Lower lobe of right lung (tissue), 2 donors: ENCODE measurements at regions not wholly inside any gene's neighbourhood (a gene's known extent, or its start where the extent isn't known, plus 50 kb on each side); places are given as distances from the start of the nearest gene placed in this dataset.

Experiments used
- ATAC-seq, 2 donors: fragments of 200-7000 bp; cut with Tn5 transposase; one replicate each; pipeline ENCODE4 v1.9.1; 2020 to 2022; ENCODE audit warnings: mild to moderate bottlenecking in 2 of 2, moderate library complexity in 2 of 2
- DNase-seq: peaks from one replicate; pipeline ENCODE4 v3.0.0-alpha.2; 2020
- H3K27ac ChIP-seq: fragments of 200-600 bp; one replicate; pipeline ENCODE4 v1.8.0; 2022
- H3K27me3 ChIP-seq: fragments of 200-600 bp; one replicate; pipeline ENCODE4 v1.8.0; 2022; ENCODE audit warnings: low read depth
- H3K36me3 ChIP-seq: fragments of 200-600 bp; one replicate; pipeline ENCODE4 v1.8.0; 2022; ENCODE audit warnings: mild to moderate bottlenecking
- H3K4me1 ChIP-seq: fragments of 200-600 bp; one replicate; pipeline ENCODE4 v1.8.0; 2022
- H3K4me3 ChIP-seq: fragments of 200-600 bp; one replicate; pipeline ENCODE4 v1.8.0; 2022; ENCODE audit warnings: mild to moderate bottlenecking
- H3K9me3 ChIP-seq: fragments of 200-600 bp; one replicate; pipeline ENCODE4 v1.8.0; 2022
- intact Hi-C: fragments of 100-400 bp; cut with DNase I; formaldehyde crosslinking; loops from one replicate; pipeline ENCODE4 v1.11.0; 2022
- TF ChIP-seq, protein P1 (sequence below): fragments of 200-600 bp; IDR thresholded peaks from one replicate; pipeline ENCODE4 v1.8.0; 2022; ENCODE audit warnings: antibody characterized with exemption, mild to moderate bottlenecking
- donor health status: DM: no; HTN: yes; CAD: no; lungs with severe emphysema.

- intact Hi-C loops = no loop called here
- TF ChIP-seq, protein P1, sequence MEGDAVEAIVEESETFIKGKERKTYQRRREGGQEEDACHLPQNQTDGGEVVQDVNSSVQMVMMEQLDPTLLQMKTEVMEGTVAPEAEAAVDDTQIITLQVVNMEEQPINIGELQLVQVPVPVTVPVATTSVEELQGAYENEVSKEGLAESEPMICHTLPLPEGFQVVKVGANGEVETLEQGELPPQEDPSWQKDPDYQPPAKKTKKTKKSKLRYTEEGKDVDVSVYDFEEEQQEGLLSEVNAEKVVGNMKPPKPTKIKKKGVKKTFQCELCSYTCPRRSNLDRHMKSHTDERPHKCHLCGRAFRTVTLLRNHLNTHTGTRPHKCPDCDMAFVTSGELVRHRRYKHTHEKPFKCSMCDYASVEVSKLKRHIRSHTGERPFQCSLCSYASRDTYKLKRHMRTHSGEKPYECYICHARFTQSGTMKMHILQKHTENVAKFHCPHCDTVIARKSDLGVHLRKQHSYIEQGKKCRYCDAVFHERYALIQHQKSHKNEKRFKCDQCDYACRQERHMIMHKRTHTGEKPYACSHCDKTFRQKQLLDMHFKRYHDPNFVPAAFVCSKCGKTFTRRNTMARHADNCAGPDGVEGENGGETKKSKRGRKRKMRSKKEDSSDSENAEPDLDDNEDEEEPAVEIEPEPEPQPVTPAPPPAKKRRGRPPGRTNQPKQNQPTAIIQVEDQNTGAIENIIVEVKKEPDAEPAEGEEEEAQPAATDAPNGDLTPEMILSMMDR = no peak
- no peaks in the 10 kb centered on the region for H3K9me3 ChIP-seq
- no peaks in the 10 kb centered on the region for H3K4me1 ChIP-seq
- DNase-seq (no peak), ATAC-seq (no peak)
- H3K27ac ChIP-seq = no peak overlapping the region
- no peaks in the 10 kb centered on the region for H3K36me3 ChIP-seq
- H3K4me3 ChIP-seq = no peak overlapping the region
- no peaks in the 10 kb centered on the region for H3K27me3 ChIP-seq
Measured at GRCh38 chr5:18088020-18088579, 453.8 kb downstream of the TAF11L14 start.

DNA sequence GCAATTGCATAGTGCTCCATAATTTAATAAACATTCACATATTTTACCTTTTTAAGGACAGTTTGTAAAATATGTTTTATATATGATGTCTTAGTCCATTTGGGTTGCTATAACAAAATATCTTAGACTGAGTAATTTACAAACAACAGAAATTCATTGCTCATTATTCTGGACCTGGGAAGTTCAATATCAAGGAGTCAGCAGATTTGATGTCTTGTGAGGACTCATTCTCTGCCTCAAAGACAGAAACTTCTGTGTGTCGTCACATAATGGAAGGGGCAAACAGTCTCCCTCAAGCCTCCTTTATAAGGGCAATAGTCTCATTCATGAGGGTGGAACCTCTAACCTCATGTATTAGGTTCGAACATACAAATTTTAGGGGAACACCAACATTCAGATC lies 455.9 kb downstream of the TAF11L14 start:
- intact Hi-C loops = no loop called here
- H3K9me3 ChIP-seq = no peaks in the 10 kb centered on the region
- no peak overlapping the region for H3K4me3 ChIP-seq
- TF ChIP-seq, protein P1 = no peak
- no peak for DNase-seq
- H3K27ac ChIP-seq = no peak overlapping the region
- H3K36me3 ChIP-seq = no peaks in the 10 kb centered on the region
- ATAC-seq = no peak
- H3K27me3 ChIP-seq = no peaks in the 10 kb centered on the region
- H3K4me1 ChIP-seq = no peaks in the 10 kb centered on the region

- ATAC-seq (no peak), DNase-seq (no peak)
- Histone ChIP-seq H3K27me3 (no peaks in the 10 kb centered on the region), H3K4me1 (no peaks in the 10 kb centered on the region), H3K4me3 (no peak overlapping the region), H3K27ac (no peak overlapping the region), H3K9me3 (no peaks in the 10 kb centered on the region), H3K36me3 (no peaks in the 10 kb centered on the region)
- intact Hi-C loops = no loop called here
- TF ChIP-seq, protein P1 = no peak
Measured at GRCh38 chr5:18091142-18091541, 456.9 kb downstream of the TAF11L14 start.

DNA sequence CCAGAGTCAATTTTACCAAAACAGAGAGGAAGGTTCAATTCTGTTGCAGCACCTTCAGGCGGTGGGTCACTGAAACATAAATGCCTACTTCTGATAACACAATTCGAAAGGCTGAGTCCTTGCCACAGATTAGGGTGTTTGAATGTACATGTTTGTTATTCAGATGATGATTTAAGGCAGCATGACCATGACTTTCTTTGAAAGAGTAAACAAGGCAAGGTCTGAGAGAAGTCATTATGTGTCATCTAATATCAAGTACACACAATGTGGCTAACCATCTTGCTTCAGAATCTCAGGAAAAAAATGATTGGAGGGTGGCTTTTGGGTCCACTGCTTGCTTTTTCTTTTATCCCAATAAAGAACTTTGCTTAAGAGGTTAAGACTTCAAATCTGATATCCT lies 457.5 kb downstream of the TAF11L14 start:
- intact Hi-C loops = no loop called here
- DNase-seq (no peak), ATAC-seq (no peak)
- H3K27ac ChIP-seq = no peak overlapping the region
- no peak overlapping the region for H3K4me3 ChIP-seq
- TF ChIP-seq, protein P1 = no peak
- H3K36me3 ChIP-seq = no peaks in the 10 kb centered on the region
- no peaks in the 10 kb centered on the region for H3K4me1 ChIP-seq
- H3K9me3 ChIP-seq = no peaks in the 10 kb centered on the region
- H3K27me3 ChIP-seq = no peaks in the 10 kb centered on the region

DNA sequence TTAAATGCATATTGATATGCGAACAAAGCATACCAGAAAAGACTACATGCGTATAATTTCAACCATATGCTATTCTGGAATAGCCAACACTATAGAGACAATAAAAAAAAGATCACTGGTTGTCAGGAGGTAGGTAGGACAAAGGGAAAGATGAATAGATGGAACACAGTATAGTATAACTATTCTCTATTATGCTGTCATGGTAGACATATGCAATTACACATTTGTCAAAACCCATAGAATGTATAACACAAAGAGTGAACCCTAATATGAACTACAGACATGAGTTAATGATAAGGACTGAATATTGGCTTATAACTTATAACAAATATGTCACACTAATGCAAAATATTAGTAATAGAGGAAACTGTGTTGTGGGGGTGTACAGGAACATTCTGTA lies 460.8 kb downstream of the TAF11L14 start:
- Histone ChIP-seq H3K27me3 (no peaks in the 10 kb centered on the region), H3K27ac (no peak overlapping the region), H3K9me3 (no peaks in the 10 kb centered on the region), H3K4me1 (no peaks in the 10 kb centered on the region), H3K36me3 (no peaks in the 10 kb centered on the region), H3K4me3 (no peak overlapping the region)
- TF ChIP-seq, protein P1 = no peak
- intact Hi-C loops = no loop called here
- no peak for ATAC-seq
- no peak for DNase-seq

DNA sequence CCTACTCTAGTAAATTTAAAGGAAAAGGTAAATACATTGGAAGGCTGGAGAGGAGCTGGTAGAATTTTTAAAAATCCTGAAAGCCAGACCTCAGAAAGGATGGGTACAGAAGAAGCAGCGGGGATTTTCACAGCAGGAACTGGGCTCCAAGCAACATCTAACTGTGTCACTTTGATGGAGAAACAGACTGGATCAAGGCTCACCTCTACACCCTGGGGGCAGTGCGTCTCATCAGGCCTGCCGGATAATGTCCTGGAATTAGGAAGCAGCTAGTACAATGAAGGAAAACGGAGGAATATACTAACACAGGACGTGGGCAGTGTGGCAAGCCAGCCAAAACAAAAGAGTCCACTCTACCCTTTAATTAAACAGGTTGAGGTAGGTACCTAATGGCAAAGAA lies 463.6 kb downstream of the TAF11L14 start:
- Histone ChIP-seq H3K27me3 (no peaks in the 10 kb centered on the region), H3K9me3 (no peaks in the 10 kb centered on the region), H3K36me3 (no peaks in the 10 kb centered on the region), H3K27ac (no peak overlapping the region), H3K4me3 (no peak overlapping the region), H3K4me1 (no peaks in the 10 kb centered on the region)
- intact Hi-C loops = no loop called here
- no peak for ATAC-seq
- TF ChIP-seq, protein P1 = no peak
- no peak for DNase-seq
